ENCODE measurements at regions not wholly inside any gene's neighbourhood (a gene's known extent, or its start where the extent isn't known, plus 50 kb on each side); places are given as distances from the start of the nearest gene placed in this dataset.

GRCh38 chr13:74210693-74211393, 76.6 kb upstream of the KLF12 start:
- DNase-seq: no peak

GRCh38 chr13:74206855-74207254, 72.7 kb upstream of the KLF12 start:
- no peak for DNase-seq

DNA sequence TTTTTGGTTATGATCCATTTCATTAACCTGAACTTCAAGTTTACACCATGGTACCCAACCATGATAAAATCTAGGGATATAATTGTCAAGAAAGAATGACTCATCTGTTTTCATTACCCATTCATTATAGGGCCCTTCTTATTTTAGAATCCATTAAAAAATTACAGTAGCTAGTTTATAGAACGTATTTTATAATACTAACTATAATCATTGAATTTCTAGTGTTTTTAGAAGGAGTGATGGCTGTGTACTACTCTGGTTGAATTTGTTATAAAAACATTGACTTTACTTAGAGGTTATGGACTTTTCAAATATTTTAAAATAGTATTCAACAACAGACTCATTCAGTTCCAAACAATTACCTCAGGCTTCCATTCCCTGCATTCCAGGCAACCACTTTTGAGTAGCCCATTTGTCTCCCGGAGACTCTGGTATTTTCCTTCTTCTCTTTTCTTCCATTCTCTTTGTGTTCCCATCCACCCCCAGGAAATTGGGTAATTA, 71.9 kb upstream of the KLF12 start:
- DNase-seq: no peak

GRCh38 chr13:74205313-74205690, 71.1 kb upstream of the KLF12 start:
- no peak for DNase-seq

DNA sequence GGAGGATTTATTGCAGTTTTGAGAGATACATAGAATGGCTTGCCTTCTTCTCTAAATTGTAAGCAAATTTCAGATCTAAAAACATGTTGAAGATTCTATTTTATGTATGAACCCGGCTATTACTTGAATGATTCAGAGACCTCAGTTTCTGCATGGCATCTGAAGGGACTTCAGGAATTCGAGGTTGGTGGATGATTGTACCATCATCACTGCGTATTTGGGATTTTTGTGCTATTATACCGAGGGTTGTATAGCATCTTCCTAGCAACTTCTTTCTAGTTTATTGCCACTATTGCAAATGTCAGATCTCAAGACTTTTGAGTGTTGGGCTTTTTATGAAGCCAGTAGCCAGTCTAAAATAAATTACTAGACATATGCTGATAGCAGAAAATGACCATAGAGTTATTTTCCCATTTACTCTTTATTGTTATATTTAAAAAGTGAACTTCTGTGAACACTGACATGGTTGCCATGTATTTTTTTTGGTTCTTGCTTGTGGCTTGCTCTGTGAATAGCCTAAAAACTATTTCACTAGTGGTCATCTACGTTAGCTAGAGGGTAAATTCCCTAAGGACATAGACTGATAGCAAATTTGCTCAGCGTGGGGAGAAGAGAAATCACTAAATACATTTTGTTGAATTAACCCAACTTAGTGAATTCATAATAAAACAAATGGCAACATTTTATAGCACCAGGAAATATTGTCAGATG, 70.6 kb upstream of the KLF12 start:
- DNase-seq: no peak

GRCh38 chr13:74203576-74203975, 69.4 kb upstream of the KLF12 start:
- DNase-seq: no peak

GRCh38 chr13:74202129-74202813, 68.1 kb upstream of the KLF12 start:
- no peak for DNase-seq

DNA sequence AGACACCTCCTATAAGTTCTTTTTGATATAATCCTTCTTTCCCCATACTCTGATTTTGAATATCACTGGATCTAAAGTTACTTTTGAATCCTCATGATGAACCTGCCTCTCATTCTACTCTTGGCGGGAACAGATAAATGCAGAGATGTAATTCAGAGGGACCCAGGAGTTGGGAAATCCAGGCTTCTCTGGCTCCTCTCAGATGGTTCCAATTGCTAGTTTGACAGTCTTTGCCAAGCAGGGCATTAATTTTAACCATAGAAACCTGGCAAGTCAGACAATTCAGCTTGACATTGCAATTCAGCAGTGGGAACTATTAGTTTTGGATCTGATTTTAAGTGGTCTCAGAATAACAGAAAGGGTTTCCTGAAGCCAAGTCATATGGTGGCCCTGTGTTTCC, 67.3 kb upstream of the KLF12 start:
- DNase-seq: no peak

GRCh38 chr13:74200081-74200480, 65.9 kb upstream of the KLF12 start:
- no peak for DNase-seq

DNA sequence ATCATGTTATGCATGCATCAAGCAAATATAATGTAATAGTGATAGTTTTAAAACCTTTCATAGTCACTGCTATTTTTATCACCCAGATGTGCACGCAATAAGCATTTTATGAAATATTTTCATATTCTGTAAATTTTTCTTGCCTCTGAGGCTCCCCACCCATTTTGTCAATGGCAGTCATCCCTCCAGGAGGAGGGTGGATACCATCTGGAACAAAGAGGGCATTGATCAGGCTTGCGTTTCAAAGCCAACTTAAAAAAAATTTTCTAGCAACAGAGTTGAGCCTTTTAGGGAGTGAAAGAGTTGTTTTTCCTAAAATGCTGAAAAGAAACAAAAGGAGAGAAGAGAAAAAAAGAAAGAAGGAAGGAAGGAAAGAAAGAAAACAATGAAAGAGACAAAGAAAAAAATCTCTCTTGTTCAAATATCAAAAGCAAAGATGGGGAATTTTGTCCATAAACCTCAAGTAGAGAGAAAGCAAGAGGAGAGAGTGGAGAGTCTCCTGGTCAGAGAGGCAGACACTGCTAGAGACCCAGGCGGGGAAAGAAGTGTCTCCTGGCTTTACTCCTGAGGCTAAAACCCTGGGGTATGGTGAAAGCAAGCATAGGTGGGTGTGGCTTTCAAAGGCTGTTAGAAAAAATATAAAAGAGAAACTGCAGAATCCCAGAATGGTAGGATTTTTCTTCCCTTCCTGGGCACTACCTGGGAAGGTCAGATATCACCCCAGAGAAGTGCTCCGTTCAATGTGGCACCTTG, 63.6 kb upstream of the KLF12 start:
- DNase-seq: no peak

DNA sequence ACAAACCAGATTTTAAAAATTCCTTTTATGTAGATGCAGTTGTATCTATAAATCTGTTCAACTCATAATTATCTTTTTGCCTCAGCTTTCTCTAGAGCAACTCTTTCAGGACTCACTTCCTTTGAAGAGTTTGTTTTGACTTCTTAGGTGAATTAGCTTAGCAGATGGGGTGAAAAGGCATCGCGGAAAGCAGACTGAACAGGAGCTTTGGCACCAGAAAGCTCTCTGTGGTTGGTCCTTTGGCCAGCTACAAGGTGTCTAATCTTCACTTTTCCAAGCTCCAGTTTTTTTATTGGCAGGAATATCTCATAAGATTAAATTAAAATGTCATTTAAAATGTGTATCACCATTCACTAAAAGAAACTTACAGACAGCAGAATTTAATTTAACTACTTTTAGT, 60.6 kb upstream of the KLF12 start:
- no peak for DNase-seq

DNA sequence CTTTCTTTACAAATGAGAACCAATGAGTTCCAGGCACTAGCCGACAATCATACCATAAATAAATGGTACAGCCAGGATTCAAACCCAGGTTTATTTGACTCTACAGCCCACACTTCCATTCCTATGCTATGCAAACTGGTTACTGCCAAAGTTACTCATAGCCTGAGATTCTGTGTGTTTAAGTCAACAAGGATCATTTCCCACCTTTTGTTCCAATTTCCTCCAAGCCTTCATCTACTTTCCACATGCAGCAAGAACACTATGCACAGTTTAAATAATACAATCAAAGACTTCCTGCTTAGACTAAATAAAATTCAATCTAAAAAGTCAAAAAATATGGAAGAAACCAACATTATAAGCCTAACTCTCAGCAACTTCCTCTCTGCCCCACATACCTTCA, 59.2 kb upstream of the KLF12 start:
- DNase-seq: no peak

GRCh38 chr13:74191410-74191809, 57.2 kb upstream of the KLF12 start:
- DNase-seq: no peak

DNA sequence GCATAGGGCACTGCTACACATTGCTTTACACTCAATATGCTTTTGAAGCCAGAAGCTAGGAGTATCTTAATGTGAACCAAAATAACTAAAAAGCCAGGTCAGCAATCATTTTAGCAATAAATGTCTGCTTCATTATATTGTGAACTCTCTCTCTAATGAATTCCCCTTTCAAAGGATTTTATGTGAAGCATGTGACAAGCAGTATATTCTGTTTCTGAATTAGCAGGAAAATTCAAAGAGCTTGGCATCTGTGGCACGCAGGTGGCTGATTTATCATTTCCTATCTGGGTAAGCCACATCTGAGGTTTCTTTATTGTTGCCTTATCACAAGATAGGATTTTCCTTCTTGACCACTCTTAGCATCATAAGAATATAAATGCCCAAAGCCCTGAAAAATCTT, 56.8 kb upstream of the KLF12 start:
- no peak for DNase-seq

DNA sequence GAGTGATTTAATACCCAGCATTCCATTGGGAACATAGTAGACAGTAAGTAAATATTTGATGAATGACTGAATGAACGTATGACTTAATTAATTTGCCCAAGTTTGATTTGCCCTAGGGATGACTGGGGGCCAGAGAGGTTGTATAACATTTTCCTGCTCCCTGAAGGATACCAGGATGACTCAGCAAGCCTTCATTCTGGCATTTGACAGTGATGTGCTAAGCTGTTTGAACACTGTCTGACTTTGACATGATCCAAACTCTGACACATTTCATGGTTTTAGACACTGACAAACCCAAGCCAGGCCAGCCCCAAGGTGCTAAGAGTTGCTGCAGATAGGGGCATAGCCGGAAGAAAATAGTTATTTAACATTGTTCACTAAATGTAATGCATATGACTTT, 53.4 kb upstream of the KLF12 start:
- no peak for DNase-seq

DNA sequence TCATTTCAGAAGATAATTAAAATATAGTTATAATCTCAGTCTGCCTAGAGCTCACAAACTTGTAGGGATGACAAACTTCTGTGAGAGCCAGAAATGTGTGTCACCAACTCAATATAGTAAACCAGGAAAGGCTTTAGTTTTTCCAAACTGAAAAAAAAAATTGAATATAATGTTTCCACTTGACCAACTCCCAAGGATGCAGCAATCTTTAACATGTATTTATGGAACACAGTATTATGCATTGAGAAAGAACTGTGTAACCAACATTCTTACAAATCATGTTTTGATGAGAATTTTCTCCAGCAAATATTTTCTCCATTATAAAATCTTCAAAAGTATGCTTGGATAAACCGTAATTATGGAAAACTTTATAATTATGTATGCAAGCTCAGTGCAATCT, 50.1 kb upstream of the KLF12 start:
- no peak for DNase-seq

All from activated CD4-positive, alpha-beta T cell treated with anti-CD3 and anti-CD28 coated beads for 1 hour (primary cell).